Smooth muscle cell (in vitro differentiated cells): ENCODE measurements at regions not wholly inside any gene's neighbourhood (a gene's known extent, or its start where the extent isn't known, plus 50 kb on each side); places are given as distances from the start of the nearest gene placed in this dataset.

Experiments
- DNase-seq: peaks from one replicate; lab custom pipeline; 2025; ENCODE audit not compliant: unreplicated experiment; lab: John Stamatoyannopoulos, UW
- H2AFZ ChIP-seq: fragments of 200-600 bp; sonication (generic); 2 replicates; pipeline ENCODE4 v1.6.0; 2016; ENCODE audit warnings: antibody characterized with exemption, low read depth, mild to moderate bottlenecking
- H3F3A ChIP-seq: fragments of 200-600 bp; sonication (generic); 2 replicates; pipeline ENCODE4 v1.6.0; 2017; ENCODE audit warnings: antibody characterized with exemption, low read depth
- H3K27ac ChIP-seq: fragments of 200-600 bp; sonication (generic); 2 replicates; pipeline ENCODE4 v1.5.1; 2016; ENCODE audit warnings: low read depth, mild to moderate bottlenecking
- H3K27me3 ChIP-seq: fragments of 200-600 bp; sonication (generic); 2 replicates; pipeline ENCODE4 v1.6.1; 2016; ENCODE audit warnings: low read depth, mild to moderate bottlenecking
- H3K36me3 ChIP-seq: fragments of 200-600 bp; sonication (generic); 2 replicates; pipeline ENCODE4 v1.5.1; 2016; ENCODE audit warnings: low read depth
- H3K4me1 ChIP-seq: fragments of 200-600 bp; sonication (generic); 2 replicates; pipeline ENCODE4 v1.5.1; 2016; ENCODE audit warnings: low read depth
- H3K4me2 ChIP-seq: fragments of 200-600 bp; sonication (generic); 2 replicates; pipeline ENCODE4 v1.6.0; 2016; ENCODE audit warnings: mild to moderate bottlenecking
- H3K4me3 ChIP-seq: fragments of 200-600 bp; sonication (generic); 2 replicates; pipeline ENCODE4 v1.5.1; 2016; ENCODE audit warnings: mild to moderate bottlenecking
- H3K79me2 ChIP-seq: fragments of 200-600 bp; sonication (generic); 2 replicates; pipeline ENCODE4 v1.6.0; 2016; ENCODE audit warnings: low read depth, mild to moderate bottlenecking
- H3K9ac ChIP-seq: fragments of 200-600 bp; sonication (generic); 2 replicates; pipeline ENCODE4 v1.6.0; 2016; ENCODE audit warnings: low read depth
- H3K9me3 ChIP-seq: fragments of 200-600 bp; sonication (generic); replicated peaks from 2 replicates; pipeline ENCODE4 v1.5.1; 2016; ENCODE audit warnings: low read depth
- H4K20me1 ChIP-seq: fragments of 200-600 bp; sonication (generic); 2 replicates; pipeline ENCODE4 v1.6.0; 2016; ENCODE audit warnings: low read depth
- WGBS: methylation state at CpG from one replicate; pipeline ENCODE4 v1.1.7; 2016; ENCODE audit warnings: low lambda C conversion rate; 5-methylcytosine and 5-hydroxymethylcytosine counted together
- TF ChIP-seq, protein P1 (sequence below): fragments of 200-600 bp; sonication (generic); IDR thresholded peaks from 2 replicates; pipeline ENCODE4 v1.5.1; 2017; ENCODE audit warnings: borderline replicate concordance, mild to moderate bottlenecking, antibody characterized with exemption; ENCODE audit not compliant: insufficient read depth, poor library complexity, severe bottlenecking

- no peaks in the 10 kb centered on the region for H3K79me2 ChIP-seq
- no peak overlapping the region for H3K9ac ChIP-seq
- no peaks in the 10 kb centered on the region for H3F3A ChIP-seq
- H3K27ac ChIP-seq, result no peak overlapping the region
- H2AFZ ChIP-seq, result no peak overlapping the region
- no peaks in the 10 kb centered on the region for H4K20me1 ChIP-seq
- TF ChIP-seq, protein P1, sequence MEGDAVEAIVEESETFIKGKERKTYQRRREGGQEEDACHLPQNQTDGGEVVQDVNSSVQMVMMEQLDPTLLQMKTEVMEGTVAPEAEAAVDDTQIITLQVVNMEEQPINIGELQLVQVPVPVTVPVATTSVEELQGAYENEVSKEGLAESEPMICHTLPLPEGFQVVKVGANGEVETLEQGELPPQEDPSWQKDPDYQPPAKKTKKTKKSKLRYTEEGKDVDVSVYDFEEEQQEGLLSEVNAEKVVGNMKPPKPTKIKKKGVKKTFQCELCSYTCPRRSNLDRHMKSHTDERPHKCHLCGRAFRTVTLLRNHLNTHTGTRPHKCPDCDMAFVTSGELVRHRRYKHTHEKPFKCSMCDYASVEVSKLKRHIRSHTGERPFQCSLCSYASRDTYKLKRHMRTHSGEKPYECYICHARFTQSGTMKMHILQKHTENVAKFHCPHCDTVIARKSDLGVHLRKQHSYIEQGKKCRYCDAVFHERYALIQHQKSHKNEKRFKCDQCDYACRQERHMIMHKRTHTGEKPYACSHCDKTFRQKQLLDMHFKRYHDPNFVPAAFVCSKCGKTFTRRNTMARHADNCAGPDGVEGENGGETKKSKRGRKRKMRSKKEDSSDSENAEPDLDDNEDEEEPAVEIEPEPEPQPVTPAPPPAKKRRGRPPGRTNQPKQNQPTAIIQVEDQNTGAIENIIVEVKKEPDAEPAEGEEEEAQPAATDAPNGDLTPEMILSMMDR, result no peak
- H3K4me1 ChIP-seq, result no peaks in the 10 kb centered on the region
- H3K4me3 ChIP-seq, result no peak overlapping the region
- 70% methylated on average over 5 of the region's 5 CpGs for WGBS
- H3K27me3 ChIP-seq, result no peaks in the 10 kb centered on the region
- DNase-seq, result no peak
- no peaks in the 10 kb centered on the region for H3K36me3 ChIP-seq
- no peak overlapping the region for H3K4me2 ChIP-seq
- H3K9me3 ChIP-seq, result no peaks in the 10 kb centered on the region
Observed at GRCh38 chr2:107760620-107761364, 65.9 kb upstream of the RGPD4 start.

GRCh38 chr2:107772353-107772752, 54.3 kb upstream of the RGPD4 start:
- no peak overlapping the region for H2AFZ ChIP-seq
- no peak for DNase-seq
- no peak overlapping the region for H3K4me3 ChIP-seq
- no peaks in the 10 kb centered on the region for H3K9me3 ChIP-seq
- no peak overlapping the region for H3K27ac ChIP-seq
- no peaks in the 10 kb centered on the region for H3K27me3 ChIP-seq
- H3K79me2 ChIP-seq, result no peaks in the 10 kb centered on the region
- TF ChIP-seq, protein P1, result no peak
- H3K4me2 ChIP-seq, result no peak overlapping the region
- no peaks in the 10 kb centered on the region for H3K36me3 ChIP-seq
- H3K9ac ChIP-seq, result no peak overlapping the region
- H3F3A ChIP-seq, result no peaks in the 10 kb centered on the region
- H4K20me1 ChIP-seq, result no peaks in the 10 kb centered on the region
- H3K4me1 ChIP-seq, result no peaks in the 10 kb centered on the region
- 54% methylated on average over 5 of the region's 5 CpGs for WGBS

DNA sequence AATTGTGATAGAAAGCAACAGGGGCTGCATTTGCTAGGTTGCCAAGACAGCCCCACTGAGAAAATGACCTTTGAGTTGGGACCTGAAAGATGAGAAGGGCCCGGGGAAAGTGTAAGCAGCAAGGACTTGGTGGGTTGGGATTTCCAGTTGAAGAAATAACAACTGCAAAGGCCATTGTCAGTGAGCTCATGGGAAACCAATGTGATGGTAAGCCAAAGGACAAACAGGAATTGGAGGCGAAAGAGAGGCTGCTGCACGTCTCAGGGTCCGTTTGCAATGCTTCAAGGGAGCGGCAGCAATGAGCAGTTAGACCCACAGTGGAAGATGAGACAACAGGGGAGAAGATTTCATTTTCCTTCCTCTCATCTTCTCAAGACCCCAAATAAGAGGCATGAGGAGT, 51.5 kb upstream of the RGPD4 start:
- Histone ChIP-seq H3F3A (no peaks in the 10 kb centered on the region), H3K27ac (no peak overlapping the region), H3K27me3 (no peaks in the 10 kb centered on the region), H3K4me3 (no peak overlapping the region), H3K36me3 (no peaks in the 10 kb centered on the region), H3K9me3 (no peaks in the 10 kb centered on the region), H3K79me2 (no peaks in the 10 kb centered on the region), H3K9ac (no peak overlapping the region), H3K4me1 (no peaks in the 10 kb centered on the region), H2AFZ (no peak overlapping the region), H3K4me2 (no peak overlapping the region), H4K20me1 (no peaks in the 10 kb centered on the region)
- 92% methylated on average over 5 of the region's 5 CpGs for WGBS
- TF ChIP-seq, protein P1, result no peak
- no peak for DNase-seq

DNA sequence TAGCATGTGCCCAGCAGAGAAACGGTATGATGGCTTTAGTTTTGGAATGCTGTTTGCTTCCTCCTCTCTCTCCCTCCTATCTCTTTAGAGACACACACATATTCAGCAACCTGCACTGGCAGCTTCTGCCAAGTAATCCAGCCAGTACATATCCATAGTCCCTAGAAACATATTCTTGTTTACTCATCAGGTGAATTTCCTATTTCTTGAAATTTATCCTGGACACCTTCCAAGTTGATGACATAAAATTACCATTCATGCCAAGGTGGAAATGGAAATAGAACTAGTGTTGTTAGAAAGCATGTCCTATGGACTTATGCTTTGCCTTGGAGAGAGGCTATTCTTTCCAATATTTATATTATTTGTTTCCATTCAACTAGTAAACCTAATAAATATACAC, 50.9 kb upstream of the RGPD4 start:
- Histone ChIP-seq H3K4me2 (no peak overlapping the region), H3K9ac (no peak overlapping the region), H3K36me3 (no peaks in the 10 kb centered on the region), H3K27ac (no peak overlapping the region), H3K4me1 (no peaks in the 10 kb centered on the region), H4K20me1 (no peaks in the 10 kb centered on the region), H3F3A (no peaks in the 10 kb centered on the region), H2AFZ (no peak overlapping the region), H3K79me2 (no peaks in the 10 kb centered on the region), H3K9me3 (no peaks in the 10 kb centered on the region), H3K4me3 (no peak overlapping the region), H3K27me3 (no peaks in the 10 kb centered on the region)
- TF ChIP-seq, protein P1, result no peak
- 73% methylated on average over 1 of the region's 1 CpG for WGBS
- DNase-seq, result no peak
